ENCODE measurements at regions not wholly inside any gene's neighbourhood (a gene's known extent, or its start where the extent isn't known, plus 50 kb on each side); places are given as distances from the start of the nearest gene placed in this dataset.

DNA sequence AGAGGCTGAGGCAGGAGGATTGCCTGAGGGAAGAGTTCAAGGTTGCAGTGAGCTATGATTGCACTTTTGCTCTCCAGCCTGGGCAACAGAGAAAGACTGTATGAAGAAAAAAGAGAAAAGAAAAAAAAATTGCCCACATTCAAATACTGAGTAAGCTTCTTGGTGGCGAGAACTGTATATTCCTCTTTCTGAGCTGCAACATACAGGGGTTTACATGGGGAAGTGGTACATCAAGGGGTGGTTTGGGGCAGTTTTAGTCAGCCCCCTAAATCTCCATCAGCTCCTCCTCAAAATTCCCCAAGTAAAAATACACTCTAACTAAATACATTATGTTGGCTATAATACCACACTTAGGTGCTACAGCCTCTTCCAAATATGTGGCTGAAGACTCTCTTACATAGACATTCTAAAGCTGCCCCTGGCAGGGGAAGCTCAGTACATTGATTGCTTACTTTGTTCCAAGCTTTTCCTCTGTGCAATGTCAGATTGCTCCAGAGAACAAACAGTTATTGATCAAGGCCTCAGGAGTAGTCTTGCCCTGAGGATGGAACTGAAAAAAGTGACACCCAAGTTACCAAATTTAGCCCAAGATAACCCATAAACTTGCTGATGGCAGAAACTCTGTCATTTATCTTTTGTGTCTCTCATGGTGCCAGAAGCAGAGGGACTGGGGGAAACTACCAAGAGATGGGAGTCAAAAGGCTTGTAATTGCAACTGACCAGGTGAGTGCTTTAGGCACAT lies 107.4 kb upstream of the RIPOR2 start:
- H2AFZ ChIP-seq (ENCODE audit: control insufficient read depth, low read depth, low read length) = no peak overlapping the region; the same call in none of the 2 replicates
- DNase-seq (ENCODE audit: low read depth, low spot score) = no peak
- FAIRE-seq = no peak
- peak overlapping the region; percentile 52 for H3K27ac ChIP-seq (ENCODE audit: control insufficient read depth, insufficient read depth)
- intact Hi-C loops (cut with micrococcal nuclease; ENCODE audit: unreplicated experiment) (no loop called here), in situ Hi-C loops (cut with MboI) (no loop called here)
- peak overlapping the region; percentile 12; the same call in 1 of the 2 replicates for H3K4me3 ChIP-seq
- peaks cover 23% of the 10 kb centered on the region for H3K4me1 ChIP-seq (ENCODE audit: control insufficient read depth, insufficient read depth, low read length)
- no peaks in the 10 kb centered on the region; the same call in 2 of the 3 replicates for H3K9me3 ChIP-seq (replicated peaks; ENCODE audit: control insufficient read depth, insufficient read depth, low read length)
- ChIA-PET CTCF (interaction anchor here (1.0 to 4.6 kb wide), 11 partner anchors 9 to 108 kb away, joined by 3 to 91 read pairs (median 11); no protein-coding TSS in a partner anchor), RAD21 (ENCODE audit: unreplicated experiment) (interaction anchor here (1.0 to 5.6 kb wide), 17 partner anchors 8 to 267 kb away, joined by 3 to 70 read pairs (median 9); partner anchors contain the start of gene RIPOR2), POLR2A (interaction anchor here (0.9 to 5.5 kb wide), 12 partner anchors 7 to 268 kb away, joined by 3 to 87 read pairs (median 6); partner anchors contain the start of genes GMNN and RIPOR2), SMC1A (ENCODE audit: uncharacterized antibody, unreplicated experiment) (interaction anchor here (0.9 to 14.9 kb wide), 20 partner anchors 4 to 264 kb away, joined by 3 to 304 read pairs (median 7); no protein-coding TSS in a partner anchor)
- BruUV-seq (replicated peaks) = no TSS peak
- no peaks in the 10 kb centered on the region for H4K20me1 ChIP-seq (ENCODE audit: control insufficient read depth, insufficient read depth)
- WGBS (ENCODE audit: insufficient coverage, insufficient replicate concordance, low lambda C conversion rate, missing lambda C conversion rate) = 0% methylated on average over 1 of the region's 1 CpG
- ATAC-seq = peak; percentile 75
- no peak overlapping the region; the same call in 1 of the 2 replicates for H3K9ac ChIP-seq (ENCODE audit: control insufficient read depth, insufficient read depth, low read length)
- H3K36me3 ChIP-seq (ENCODE audit: control insufficient read depth in 2 of 2, insufficient read depth in 2 of 2, low read length in 1 of 2) = no peaks in the 10 kb centered on the region
- peak overlapping the region; percentile 92 for H3K4me2 ChIP-seq (ENCODE audit: control insufficient read depth, insufficient read depth)
- H3K79me2 ChIP-seq (ENCODE audit: control insufficient read depth, insufficient read depth, low read length) = peaks cover 4% of the 10 kb centered on the region
- no peaks in the 10 kb centered on the region for H3K27me3 ChIP-seq (replicated peaks in 1 of 2; ENCODE audit: control insufficient read depth in 2 of 2, insufficient read depth in 2 of 2, low read length in 1 of 2)
- TF ChIP-seq PBX3 (IDR thresholded peaks at IDR 0.05; ENCODE audit: insufficient replicate concordance, low read depth, low read length) (peak; percentile 7), PML (IDR thresholded peaks at IDR 0.05; ENCODE audit: low read length) (no peak), ZSCAN29 (IDR thresholded peaks at IDR 0.05) (0 out of 2 replicates have a peak, but pooled peaks have one; percentile 14), FOXM1 (IDR thresholded peaks at IDR 0.05; ENCODE audit: low read depth, low read length) (0 out of 2 replicates have a peak, but pooled peaks have one; percentile 18), YY1 (IDR thresholded peaks at IDR 0.05; ENCODE audit: low read depth, low read length) (no peak), IRF3 (IDR thresholded peaks at IDR 0.05) (no peak), ZNF592 (IDR thresholded peaks at IDR 0.05) (no peak), ESRRA (IDR thresholded peaks at IDR 0.05; ENCODE audit: low read length) (no peak), ATF7 (IDR thresholded peaks at IDR 0.05; ENCODE audit: low read depth) (0 out of 2 replicates have a peak, but pooled peaks have one; percentile 28), HSF1 (IDR thresholded peaks at IDR 0.05; ENCODE audit: low read depth, low read length) (no peak), NBN (IDR thresholded peaks at IDR 0.05) (0 out of 2 replicates have a peak, but pooled peaks have one; percentile 16), HDAC2 (IDR thresholded peaks at IDR 0.05) (no peak), SMARCA5 (IDR thresholded peaks at IDR 0.05) (no peak)

Data from GM12878 (cell line).